Lower lobe of right lung (tissue), 2 donors: ENCODE measurements at regions not wholly inside any gene's neighbourhood (a gene's known extent, or its start where the extent isn't known, plus 50 kb on each side); places are given as distances from the start of the nearest gene placed in this dataset.

Source experiments
- ATAC-seq, 2 donors: fragments of 200-7000 bp; cut with Tn5 transposase; one replicate each; pipeline ENCODE4 v1.9.1; 2020 to 2022; ENCODE audit warnings: mild to moderate bottlenecking in 2 of 2, moderate library complexity in 2 of 2
- DNase-seq: peaks from one replicate; pipeline ENCODE4 v3.0.0-alpha.2; 2020
- H3K27ac ChIP-seq: fragments of 200-600 bp; one replicate; pipeline ENCODE4 v1.8.0; 2022
- H3K27me3 ChIP-seq: fragments of 200-600 bp; one replicate; pipeline ENCODE4 v1.8.0; 2022; ENCODE audit warnings: low read depth
- H3K36me3 ChIP-seq: fragments of 200-600 bp; one replicate; pipeline ENCODE4 v1.8.0; 2022; ENCODE audit warnings: mild to moderate bottlenecking
- H3K4me1 ChIP-seq: fragments of 200-600 bp; one replicate; pipeline ENCODE4 v1.8.0; 2022
- H3K4me3 ChIP-seq: fragments of 200-600 bp; one replicate; pipeline ENCODE4 v1.8.0; 2022; ENCODE audit warnings: mild to moderate bottlenecking
- H3K9me3 ChIP-seq: fragments of 200-600 bp; one replicate; pipeline ENCODE4 v1.8.0; 2022
- intact Hi-C: fragments of 100-400 bp; cut with DNase I; formaldehyde crosslinking; loops from one replicate; pipeline ENCODE4 v1.11.0; 2022
- TF ChIP-seq, protein P1 (sequence below): fragments of 200-600 bp; IDR thresholded peaks from one replicate; pipeline ENCODE4 v1.8.0; 2022; ENCODE audit warnings: antibody characterized with exemption, mild to moderate bottlenecking
- donor health status: DM: no; HTN: yes; CAD: no; lungs with severe emphysema.

DNA sequence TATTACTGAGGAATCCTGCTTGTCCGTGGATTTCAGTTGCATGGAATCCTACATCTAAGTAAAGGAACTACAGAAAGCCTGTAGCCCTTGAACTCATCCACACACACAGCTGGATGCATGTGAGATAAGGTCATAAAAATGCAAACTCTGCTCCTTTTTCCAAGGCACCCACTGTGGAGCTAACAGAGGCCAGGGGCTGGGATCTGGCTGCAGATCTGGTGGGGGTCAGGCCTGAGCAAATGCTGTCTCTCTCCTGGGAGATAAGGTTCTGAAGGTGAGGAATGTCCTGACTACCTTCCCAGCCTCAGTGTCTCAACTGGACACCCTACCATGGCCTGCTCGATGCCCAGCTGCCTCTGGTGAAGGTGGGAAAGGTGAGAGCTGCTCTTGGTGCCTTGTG, 321.5 kb downstream of the LRFN2 start:
- no peak overlapping the region for H3K27ac ChIP-seq
- no peak overlapping the region for H3K4me3 ChIP-seq
- TF ChIP-seq, protein P1, sequence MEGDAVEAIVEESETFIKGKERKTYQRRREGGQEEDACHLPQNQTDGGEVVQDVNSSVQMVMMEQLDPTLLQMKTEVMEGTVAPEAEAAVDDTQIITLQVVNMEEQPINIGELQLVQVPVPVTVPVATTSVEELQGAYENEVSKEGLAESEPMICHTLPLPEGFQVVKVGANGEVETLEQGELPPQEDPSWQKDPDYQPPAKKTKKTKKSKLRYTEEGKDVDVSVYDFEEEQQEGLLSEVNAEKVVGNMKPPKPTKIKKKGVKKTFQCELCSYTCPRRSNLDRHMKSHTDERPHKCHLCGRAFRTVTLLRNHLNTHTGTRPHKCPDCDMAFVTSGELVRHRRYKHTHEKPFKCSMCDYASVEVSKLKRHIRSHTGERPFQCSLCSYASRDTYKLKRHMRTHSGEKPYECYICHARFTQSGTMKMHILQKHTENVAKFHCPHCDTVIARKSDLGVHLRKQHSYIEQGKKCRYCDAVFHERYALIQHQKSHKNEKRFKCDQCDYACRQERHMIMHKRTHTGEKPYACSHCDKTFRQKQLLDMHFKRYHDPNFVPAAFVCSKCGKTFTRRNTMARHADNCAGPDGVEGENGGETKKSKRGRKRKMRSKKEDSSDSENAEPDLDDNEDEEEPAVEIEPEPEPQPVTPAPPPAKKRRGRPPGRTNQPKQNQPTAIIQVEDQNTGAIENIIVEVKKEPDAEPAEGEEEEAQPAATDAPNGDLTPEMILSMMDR = no peak
- intact Hi-C loops = no loop called here
- H3K4me1 ChIP-seq = no peaks in the 10 kb centered on the region
- H3K36me3 ChIP-seq = no peaks in the 10 kb centered on the region
- no peak for ATAC-seq
- no peak for DNase-seq
- no peaks in the 10 kb centered on the region for H3K27me3 ChIP-seq
- no peaks in the 10 kb centered on the region for H3K9me3 ChIP-seq

DNA sequence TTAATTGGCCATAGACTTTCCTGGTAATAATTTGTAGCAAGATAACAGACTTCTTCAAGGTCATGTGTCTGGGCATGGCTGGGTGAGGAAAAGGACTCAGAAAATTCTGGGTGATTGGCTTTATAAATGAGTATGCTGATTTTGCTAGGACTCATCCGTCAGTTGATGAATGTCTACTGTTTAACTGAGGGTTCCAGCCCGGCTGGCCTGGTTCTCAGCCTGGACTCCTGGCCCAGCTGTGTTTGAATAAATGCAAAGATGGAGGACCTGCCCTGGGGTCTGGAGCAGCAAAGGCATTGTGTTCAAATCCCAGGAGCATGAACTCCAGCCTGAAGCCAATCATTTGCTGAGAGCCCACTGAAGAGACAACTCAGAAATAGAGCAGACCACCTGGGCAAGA, 323.2 kb downstream of the LRFN2 start:
- DNase-seq (no peak), ATAC-seq (no peak)
- Histone ChIP-seq H3K27ac (no peak overlapping the region), H3K36me3 (no peaks in the 10 kb centered on the region), H3K4me3 (no peak overlapping the region), H3K27me3 (no peaks in the 10 kb centered on the region), H3K9me3 (no peaks in the 10 kb centered on the region), H3K4me1 (no peaks in the 10 kb centered on the region)
- intact Hi-C loops = no loop called here
- TF ChIP-seq, protein P1 = no peak

DNA sequence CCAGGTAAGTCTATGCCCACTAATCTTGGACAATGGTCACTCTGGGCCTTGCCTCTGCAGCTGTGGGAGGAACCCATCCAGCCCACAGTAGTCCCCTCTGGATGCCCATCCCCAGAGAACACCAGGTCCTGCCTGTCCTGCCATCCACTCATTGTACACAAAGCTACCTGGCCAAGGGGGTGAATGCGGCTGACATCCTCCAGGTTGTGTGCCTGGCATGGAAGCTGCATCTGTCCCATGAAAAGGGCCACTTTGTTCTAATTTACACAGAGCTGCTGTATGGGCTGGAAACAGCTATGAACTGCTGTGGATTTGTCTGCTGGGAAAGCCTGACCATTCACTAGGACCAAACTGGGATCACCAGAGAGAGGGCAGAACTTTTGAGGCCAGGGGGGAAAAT, 324.8 kb downstream of the LRFN2 start:
- Histone ChIP-seq H3K27ac (no peak overlapping the region), H3K27me3 (no peaks in the 10 kb centered on the region), H3K36me3 (no peaks in the 10 kb centered on the region), H3K9me3 (no peaks in the 10 kb centered on the region), H3K4me3 (no peak overlapping the region), H3K4me1 (no peaks in the 10 kb centered on the region)
- no peak for DNase-seq
- intact Hi-C loops = no loop called here
- no peak for ATAC-seq
- TF ChIP-seq, protein P1 = no peak

DNA sequence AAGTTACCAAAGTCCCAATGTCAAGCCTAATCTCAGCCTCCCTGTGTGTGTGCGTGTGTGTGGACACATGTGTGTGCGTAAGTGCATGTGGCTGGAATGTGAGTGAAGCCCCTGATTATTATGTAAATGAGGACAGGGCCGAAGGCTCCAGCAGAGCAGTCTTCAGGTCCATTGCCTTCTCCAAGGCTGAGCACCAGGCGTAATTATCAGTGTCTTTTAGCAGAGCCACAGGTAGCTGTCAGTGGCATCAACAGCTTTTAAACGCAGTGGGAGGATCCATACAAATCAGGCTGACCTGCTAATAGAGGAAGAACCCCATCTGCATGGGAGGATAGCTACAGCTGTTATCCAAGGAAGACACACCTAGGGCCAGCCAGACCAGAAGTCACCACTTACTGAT, 324.3 kb upstream of the MOCS1 start:
- no peak for ATAC-seq
- intact Hi-C loops = no loop called here
- Histone ChIP-seq H3K27ac (no peak overlapping the region), H3K9me3 (no peaks in the 10 kb centered on the region), H3K4me3 (no peak overlapping the region), H3K4me1 (no peaks in the 10 kb centered on the region), H3K27me3 (no peaks in the 10 kb centered on the region), H3K36me3 (no peaks in the 10 kb centered on the region)
- no peak for DNase-seq
- TF ChIP-seq, protein P1 = no peak

DNA sequence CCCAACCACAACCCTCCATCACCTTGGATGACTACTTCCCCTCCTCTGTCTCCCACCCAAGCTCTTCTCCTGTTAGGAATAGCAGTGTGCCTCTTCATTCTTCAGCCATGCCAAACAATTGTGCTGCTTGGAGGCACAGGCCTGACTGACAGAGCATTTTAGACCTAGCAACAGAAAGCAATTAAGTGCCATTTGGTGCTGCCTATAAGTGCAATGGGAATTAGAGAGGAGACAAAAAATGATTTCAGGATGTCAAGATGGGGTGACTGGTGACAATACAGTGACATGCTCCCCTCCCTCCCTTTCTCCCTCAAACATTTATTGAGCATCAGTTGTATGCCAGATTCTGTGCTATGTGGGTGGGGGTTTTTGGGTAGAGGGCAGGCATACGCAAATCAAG, 322.6 kb upstream of the MOCS1 start:
- DNase-seq = no peak
- Histone ChIP-seq H3K4me1 (no peaks in the 10 kb centered on the region), H3K27ac (no peak overlapping the region), H3K36me3 (no peaks in the 10 kb centered on the region), H3K9me3 (no peaks in the 10 kb centered on the region), H3K4me3 (no peak overlapping the region), H3K27me3 (no peaks in the 10 kb centered on the region)
- no peak for ATAC-seq
- intact Hi-C loops = no loop called here
- TF ChIP-seq, protein P1 = no peak

DNA sequence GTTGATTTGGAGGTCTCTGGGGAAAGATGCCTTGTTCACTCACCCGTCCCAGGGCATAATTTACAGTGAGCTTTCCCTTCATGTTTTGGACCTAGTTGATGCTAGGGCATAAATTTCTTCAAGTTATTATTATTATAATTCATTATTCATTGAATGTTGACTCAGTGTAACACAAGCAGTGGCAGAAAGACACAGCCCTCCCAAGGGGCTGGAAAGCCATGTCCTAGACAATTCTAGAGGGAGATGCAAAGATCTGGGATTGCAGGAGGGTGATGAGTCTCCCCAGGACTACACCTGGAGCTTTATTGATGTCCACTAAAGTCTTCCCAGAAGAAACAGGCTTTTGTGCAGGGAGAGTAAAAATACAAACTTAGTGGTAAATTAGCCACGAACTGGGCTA, 322.0 kb upstream of the MOCS1 start:
- ATAC-seq (no peak), DNase-seq (no peak)
- intact Hi-C loops = no loop called here
- H3K4me3 ChIP-seq = no peak overlapping the region
- no peaks in the 10 kb centered on the region for H3K9me3 ChIP-seq
- TF ChIP-seq, protein P1 = no peak
- H3K4me1 ChIP-seq = no peaks in the 10 kb centered on the region
- no peak overlapping the region for H3K27ac ChIP-seq
- no peaks in the 10 kb centered on the region for H3K27me3 ChIP-seq
- H3K36me3 ChIP-seq = no peaks in the 10 kb centered on the region
